ENCODE measurements at regions not wholly inside any gene's neighbourhood (a gene's known extent, or its start where the extent isn't known, plus 50 kb on each side); places are given as distances from the start of the nearest gene placed in this dataset.
"Not testable (repeated sequence)": the region's sequence is repeated elsewhere in the genome, so short reads cannot be mapped to it uniquely, and the experiment has no call there.

- peak; percentile 44 for DNase-seq
Observed at GRCh38 chr5:66442951-66443445, 153.2 kb upstream of the MAST4 start.

GRCh38 chr5:66443462-66444130 lies 152.6 kb upstream of the MAST4 start:
- H3F3A ChIP-seq (replicated peaks; ENCODE audit: insufficient read depth): no peaks in the 10 kb centered on the region
- H3K36me3 ChIP-seq (replicated peaks in 1 of 2; ENCODE audit: control insufficient read depth in 1 of 2, insufficient read depth in 2 of 2, low read length in 1 of 2): no peaks in the 10 kb centered on the region
- no peak overlapping the region for H2AFZ ChIP-seq (ENCODE audit: low read depth)
- ChIA-PET POLR2A (interaction anchor here (0.8 kb wide), 1 partner anchor 1374 kb away, joined by 3 read pairs; no protein-coding TSS in a partner anchor), CTCF (interaction anchor here (1.0 to 1.2 kb wide), 2 partner anchors 15 to 136 kb away, joined by 4 to 6 read pairs; no protein-coding TSS in a partner anchor)
- no peaks in the 10 kb centered on the region for H3K27me3 ChIP-seq (ENCODE audit: insufficient read depth)
- H3K4me3 ChIP-seq (ENCODE audit: low read depth in 2 of 2, low read length in 1 of 2): no peak overlapping the region
- H3K4me2 ChIP-seq: no peak overlapping the region
- H4K20me1 ChIP-seq (ENCODE audit: insufficient read depth): no peaks in the 10 kb centered on the region
- no peak overlapping the region for H3K9ac ChIP-seq
- no peak for TF ChIP-seq FOSL2 (IDR thresholded peaks at IDR 0.05; ENCODE audit: borderline replicate concordance, low read depth)
- no peaks in the 10 kb centered on the region for H3K9me2 ChIP-seq
- no peak overlapping the region; a peak in 1 of 4 replicates for H3K27ac ChIP-seq (ENCODE audit: low read depth in 2 of 2, low read length in 1 of 2)
- no peaks in the 10 kb centered on the region for H3K79me2 ChIP-seq (ENCODE audit: insufficient read depth)
- no peak for DNase-seq
- no peaks in the 10 kb centered on the region for H3K9me3 ChIP-seq
- 50% methylated on average over 4 of the region's 4 CpGs for WGBS (ENCODE audit: low lambda C conversion rate)
- peaks cover 0 to 5% of the 10 kb centered on the region in 2 experiments; a peak in 2 of 4 replicates for H3K4me1 ChIP-seq (ENCODE audit: control insufficient read depth in 1 of 2, insufficient read depth in 2 of 2, low read depth in 1 of 2, low read length in 1 of 2)

More at GRCh38 chr5:66442951-66443445, 153.2 kb upstream of the MAST4 start:
- WGBS (ENCODE audit: low lambda C conversion rate): 12% methylated on average over 5 of the region's 5 CpGs
- H3K9me2 ChIP-seq: no peaks in the 10 kb centered on the region
- H3K27me3 ChIP-seq (ENCODE audit: insufficient read depth): no peaks in the 10 kb centered on the region
- H3K4me3 ChIP-seq (ENCODE audit: low read depth in 2 of 2, low read length in 1 of 2): no peak overlapping the region
- H3K4me2 ChIP-seq: no peak overlapping the region
- H3K9ac ChIP-seq: no peak overlapping the region
- ChIA-PET POLR2A (no interaction called here), CTCF (interaction anchor here (0.8 to 1.3 kb wide), 4 partner anchors 14 to 314 kb away, joined by 3 to 6 read pairs (median 4); no protein-coding TSS in a partner anchor)
- peak; percentile 77 for TF ChIP-seq RCOR1 (IDR thresholded peaks at IDR 0.05; ENCODE audit: low read length)
- TF ChIP-seq GATA2 (CRISPR knock-in tag; IDR thresholded peaks at IDR 0.05): peak; percentile 67
- TF ChIP-seq TCF12 (IDR thresholded peaks at IDR 0.05): peak; percentile 5; the same call in 1 of the 2 replicates
- no peak for TF ChIP-seq POLR2AphosphoS5 (IDR thresholded peaks at IDR 0.05; ENCODE audit: low read depth, low read length)
- TF ChIP-seq NFIC (IDR thresholded peaks at IDR 0.05; ENCODE audit: borderline replicate concordance): no peak
- TF ChIP-seq FOXM1 (IDR thresholded peaks at IDR 0.05; ENCODE audit: low read depth): no peak
- peak in 1 of 2 experiments; percentile 60; a peak in 1 of 4 replicates for TF ChIP-seq EP300 (IDR thresholded peaks at IDR 0.05; ENCODE audit: borderline replicate concordance in 1 of 2, low read depth in 1 of 2, low read length in 1 of 2)
- TF ChIP-seq TEAD4 (IDR thresholded peaks at IDR 0.05; ENCODE audit: borderline replicate concordance, insufficient read depth): no peak
- H3K79me2 ChIP-seq (ENCODE audit: insufficient read depth): no peaks in the 10 kb centered on the region
- H3K4me1 ChIP-seq (ENCODE audit: control insufficient read depth in 1 of 2, insufficient read depth in 2 of 2, low read depth in 1 of 2, low read length in 1 of 2): peaks cover 0 to 5% of the 10 kb centered on the region in 2 experiments; a peak in 2 of 4 replicates
- no peaks in the 10 kb centered on the region for H4K20me1 ChIP-seq (ENCODE audit: insufficient read depth)
- H3F3A ChIP-seq (replicated peaks; ENCODE audit: insufficient read depth): no peaks in the 10 kb centered on the region
- H3K9me3 ChIP-seq: no peaks in the 10 kb centered on the region
- H3K36me3 ChIP-seq (replicated peaks in 1 of 2; ENCODE audit: control insufficient read depth in 1 of 2, insufficient read depth in 2 of 2, low read length in 1 of 2): no peaks in the 10 kb centered on the region
- peak overlapping the region in 1 of 2 experiments; percentile 6; a peak in 1 of 4 replicates for H3K27ac ChIP-seq (ENCODE audit: low read depth in 2 of 2, low read length in 1 of 2)
- H2AFZ ChIP-seq (ENCODE audit: low read depth): no peak overlapping the region

- H3K4me3 ChIP-seq (ENCODE audit: low read depth in 2 of 2, low read length in 1 of 2); H3K9me3 ChIP-seq; H3K27me3 ChIP-seq (ENCODE audit: insufficient read depth); H4K20me1 ChIP-seq (ENCODE audit: insufficient read depth); H3K36me3 ChIP-seq (replicated peaks in 1 of 2; ENCODE audit: control insufficient read depth in 1 of 2, insufficient read depth in 2 of 2, low read length in 1 of 2); H2AFZ ChIP-seq (ENCODE audit: low read depth); H3K79me2 ChIP-seq (ENCODE audit: insufficient read depth); H3K27ac ChIP-seq (ENCODE audit: low read depth in 2 of 2, low read length in 1 of 2); H3K9ac ChIP-seq; H3K4me2 ChIP-seq; H3K9me2 ChIP-seq; H3K4me1 ChIP-seq (ENCODE audit: control insufficient read depth in 1 of 2, insufficient read depth in 2 of 2, low read depth in 1 of 2, low read length in 1 of 2); DNase-seq; POLR2A ChIA-PET; H3F3A ChIP-seq (replicated peaks; ENCODE audit: insufficient read depth); CTCF ChIA-PET: not testable (repeated sequence)
- WGBS (ENCODE audit: low lambda C conversion rate): 65% methylated on average over 1 of the region's 1 CpG
Observed at GRCh38 chr5:66448070-66448469, 148.1 kb upstream of the MAST4 start.
